GM23338 (cell line): ENCODE measurements at regions not wholly inside any gene's neighbourhood (a gene's known extent, or its start where the extent isn't known, plus 50 kb on each side); places are given as distances from the start of the nearest gene placed in this dataset.

ENCODE experiments used
- POLR2AphosphoS5 ChIP-seq: IDR thresholded peaks from 2 replicates; pipeline ENCODE4 v1.6.1; 2016; ENCODE audit warnings: antibody characterized with exemption, low read depth
- TF ChIP-seq, protein P1 (sequence below), 2 experiments: fragments of 200-600 bp in 1 of 2; sonication (generic) in 1 of 2; conservative IDR thresholded peaks; 2 replicates each; pipeline versions ENCODE4 v1.5.1 to v1.6.1; 2016 to 2017; ENCODE audit warnings: antibody characterized with exemption in 2 of 2, low read depth in 2 of 2, mild to moderate bottlenecking in 2 of 2, moderate library complexity in 1 of 2

DNA sequence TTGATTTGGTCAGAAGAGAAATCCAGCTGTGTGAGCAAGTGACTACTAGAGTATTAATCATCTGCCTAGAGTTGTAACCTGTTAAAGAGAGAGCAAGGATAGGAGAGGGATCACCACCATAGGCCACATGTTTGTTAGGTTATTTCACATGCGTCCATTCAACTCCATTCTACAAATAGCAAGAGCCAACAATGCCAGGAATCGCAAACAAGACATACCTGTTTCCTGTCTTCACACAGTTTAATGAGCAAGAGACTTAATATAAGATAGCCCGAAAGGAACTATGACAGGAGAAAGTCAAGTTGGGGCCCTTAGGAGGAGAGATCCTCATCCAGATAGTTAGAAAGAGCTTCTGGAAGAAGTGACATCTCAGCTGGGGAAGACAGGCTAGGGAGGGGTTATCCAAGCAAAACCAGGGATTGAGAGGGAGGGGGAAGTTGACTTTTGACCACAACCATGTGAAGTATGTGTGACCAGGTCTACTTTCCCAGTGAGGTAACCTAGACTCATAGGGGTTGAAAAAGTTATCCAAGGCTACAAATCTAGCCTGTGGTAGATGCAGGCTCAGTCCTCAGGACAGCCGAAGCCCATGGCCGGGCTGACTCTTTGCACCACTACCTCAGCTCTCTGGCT lies 147.4 kb downstream of the ALDH8A1 start:
- TF ChIP-seq, protein P1, sequence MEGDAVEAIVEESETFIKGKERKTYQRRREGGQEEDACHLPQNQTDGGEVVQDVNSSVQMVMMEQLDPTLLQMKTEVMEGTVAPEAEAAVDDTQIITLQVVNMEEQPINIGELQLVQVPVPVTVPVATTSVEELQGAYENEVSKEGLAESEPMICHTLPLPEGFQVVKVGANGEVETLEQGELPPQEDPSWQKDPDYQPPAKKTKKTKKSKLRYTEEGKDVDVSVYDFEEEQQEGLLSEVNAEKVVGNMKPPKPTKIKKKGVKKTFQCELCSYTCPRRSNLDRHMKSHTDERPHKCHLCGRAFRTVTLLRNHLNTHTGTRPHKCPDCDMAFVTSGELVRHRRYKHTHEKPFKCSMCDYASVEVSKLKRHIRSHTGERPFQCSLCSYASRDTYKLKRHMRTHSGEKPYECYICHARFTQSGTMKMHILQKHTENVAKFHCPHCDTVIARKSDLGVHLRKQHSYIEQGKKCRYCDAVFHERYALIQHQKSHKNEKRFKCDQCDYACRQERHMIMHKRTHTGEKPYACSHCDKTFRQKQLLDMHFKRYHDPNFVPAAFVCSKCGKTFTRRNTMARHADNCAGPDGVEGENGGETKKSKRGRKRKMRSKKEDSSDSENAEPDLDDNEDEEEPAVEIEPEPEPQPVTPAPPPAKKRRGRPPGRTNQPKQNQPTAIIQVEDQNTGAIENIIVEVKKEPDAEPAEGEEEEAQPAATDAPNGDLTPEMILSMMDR (conservative IDR thresholded peaks at IDR 0.05; ENCODE audit: low read depth in 2 of 2): no peak
- TF ChIP-seq POLR2AphosphoS5: no peak
